Ovary (tissue), 7 donors: ENCODE measurements at regions not wholly inside any gene's neighbourhood (a gene's known extent, or its start where the extent isn't known, plus 50 kb on each side); places are given as distances from the start of the nearest gene placed in this dataset.

Experiments
- DNase-seq, 5 donors: peaks; one replicate each; pipeline ENCODE4 v3.0.0-alpha.2; 2019 to 2020
- H3K27ac ChIP-seq, 2 donors: fragments of 200-600 bp; one replicate each; pipeline versions ENCODE4 v1.5.1 to v1.8.0; 2019 to 2022
- H3K27me3 ChIP-seq: fragments of 200-600 bp; one replicate; pipeline ENCODE4 v1.8.0; 2022
- H3K36me3 ChIP-seq: fragments of 200-600 bp; sonication (generic); one replicate; pipeline ENCODE4 v1.5.1; 2019
- H3K4me1 ChIP-seq: one replicate; pipeline ENCODE4 v1.8.1; 2013; ENCODE audit warnings: mild to moderate bottlenecking, moderate library complexity; ENCODE audit not compliant: insufficient read depth
- H3K4me3 ChIP-seq: fragments of 200-600 bp; sonication (generic); one replicate; pipeline ENCODE4 v1.5.1; 2017
- H3K9me3 ChIP-seq, 2 donors: fragments of 200-600 bp in 1 of 2; sonication (generic) in 1 of 2; one replicate each; pipeline versions ENCODE4 v1.5.1 to v1.8.1; 2013 to 2019; ENCODE audit warnings: mild to moderate bottlenecking in 1 of 2, moderate library complexity in 1 of 2
- EP300 ChIP-seq: sonication (generic); formaldehyde crosslinking; IDR thresholded peaks from one replicate; pipeline ENCODE4 v1.6.1; 2017; ENCODE audit warnings: antibody characterized with exemption
- POLR2A ChIP-seq: fragments of 450-650 bp; IDR thresholded peaks from one replicate; pipeline ENCODE4 v1.6.1; 2017; ENCODE audit warnings: antibody characterized with exemption, mild to moderate bottlenecking, moderate library complexity
- WGBS, 3 donors: extraction: QIAGEN DNeasy Blood & Tissue Kit in 1 of 3; methylation state at CpG; one replicate each; pipeline versions ENCODE4 v1.1.5 to v1.1.7; 2013 to 2017; 5-methylcytosine and 5-hydroxymethylcytosine counted together
- intact Hi-C, 4 donors: fragments of 100-400 bp; cut with DNase I; formaldehyde crosslinking; loops; one replicate each; pipeline versions ENCODE4 v1.11.0 to v1.15.1; 2022 to 2023
- TF ChIP-seq, protein P1 (sequence below), 3 donors: fragments of 450-650 bp in 2 of 3; fragments of 200-600 bp in 1 of 3; IDR thresholded peaks; one replicate each; pipeline versions ENCODE4 v1.5.1 to v1.8.0; 2016 to 2022; ENCODE audit warnings: antibody characterized with exemption in 3 of 3, mild to moderate bottlenecking in 1 of 3
- donor health status: DM: no; HTN: no; CAD: no; lungs with moderate emphysema.
- donor health status: DM: no; HTN: no; CAD: no.
- donor health status: Bipolar disorder and iron deficiency.
- donor health status: DM: no; HTN: no; CAD: no.
- donor health status: DM: yes; HTN: yes; CAD: no.

DNA sequence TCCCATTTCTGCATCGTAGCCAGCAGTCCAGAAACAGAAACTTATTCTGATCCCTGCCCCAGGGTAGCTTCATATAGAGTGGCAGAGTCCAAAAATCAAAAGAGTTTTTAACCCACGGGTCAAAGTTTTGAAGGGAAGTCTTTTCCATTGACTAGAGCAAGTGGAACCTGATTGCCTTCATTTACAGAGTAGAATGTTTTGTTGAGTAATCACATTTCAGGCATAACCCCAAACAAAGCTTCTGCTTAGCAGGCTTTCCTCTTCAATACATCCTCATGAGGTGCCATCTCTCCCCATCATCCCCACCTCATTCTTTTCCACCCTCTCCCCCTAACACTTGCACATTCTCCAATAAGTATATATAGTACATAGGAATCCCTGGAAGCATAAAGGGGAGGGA is 516.0 kb upstream of the FBXO33 start:
- no peaks in the 10 kb centered on the region for H3K4me1 ChIP-seq
- H3K36me3 ChIP-seq = no peaks in the 10 kb centered on the region
- no peaks in the 10 kb centered on the region for H3K27me3 ChIP-seq
- H3K27ac ChIP-seq = no peak overlapping the region
- H3K4me3 ChIP-seq = no peak overlapping the region
- intact Hi-C loops = no loop called here
- no peaks in the 10 kb centered on the region for H3K9me3 ChIP-seq
- TF ChIP-seq POLR2A (no peak), EP300 (no peak)
- TF ChIP-seq, protein P1, sequence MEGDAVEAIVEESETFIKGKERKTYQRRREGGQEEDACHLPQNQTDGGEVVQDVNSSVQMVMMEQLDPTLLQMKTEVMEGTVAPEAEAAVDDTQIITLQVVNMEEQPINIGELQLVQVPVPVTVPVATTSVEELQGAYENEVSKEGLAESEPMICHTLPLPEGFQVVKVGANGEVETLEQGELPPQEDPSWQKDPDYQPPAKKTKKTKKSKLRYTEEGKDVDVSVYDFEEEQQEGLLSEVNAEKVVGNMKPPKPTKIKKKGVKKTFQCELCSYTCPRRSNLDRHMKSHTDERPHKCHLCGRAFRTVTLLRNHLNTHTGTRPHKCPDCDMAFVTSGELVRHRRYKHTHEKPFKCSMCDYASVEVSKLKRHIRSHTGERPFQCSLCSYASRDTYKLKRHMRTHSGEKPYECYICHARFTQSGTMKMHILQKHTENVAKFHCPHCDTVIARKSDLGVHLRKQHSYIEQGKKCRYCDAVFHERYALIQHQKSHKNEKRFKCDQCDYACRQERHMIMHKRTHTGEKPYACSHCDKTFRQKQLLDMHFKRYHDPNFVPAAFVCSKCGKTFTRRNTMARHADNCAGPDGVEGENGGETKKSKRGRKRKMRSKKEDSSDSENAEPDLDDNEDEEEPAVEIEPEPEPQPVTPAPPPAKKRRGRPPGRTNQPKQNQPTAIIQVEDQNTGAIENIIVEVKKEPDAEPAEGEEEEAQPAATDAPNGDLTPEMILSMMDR (IDR thresholded peaks at IDR 0.05) = no peak
- WGBS, 3 donors = 75 to 87% (median 77%) methylated on average over 2 of the region's 2 CpGs
- no peak for DNase-seq

DNA sequence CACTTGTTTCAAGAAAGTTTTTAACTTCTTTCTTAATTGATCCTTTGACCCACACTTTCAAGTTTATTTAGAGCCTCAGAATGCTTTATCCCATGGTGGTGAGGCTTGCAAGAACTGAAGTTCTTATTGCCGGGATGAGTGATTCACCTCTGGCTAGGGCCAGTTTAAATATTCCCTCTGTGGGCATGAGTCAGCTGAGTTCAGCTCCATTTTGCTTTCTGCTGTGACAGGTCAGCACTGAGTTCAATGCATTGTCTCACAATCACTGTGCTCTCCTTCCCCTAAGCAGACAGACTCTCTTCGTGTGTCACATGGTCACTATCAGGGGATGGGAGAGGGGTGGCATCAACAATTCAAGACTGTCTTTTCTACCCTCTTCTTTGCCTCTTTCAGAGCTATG is 514.6 kb upstream of the FBXO33 start:
- WGBS, 3 donors = 72 to 75% (median 74%) methylated on average over 2 of the region's 2 CpGs
- Histone ChIP-seq H3K36me3 (no peaks in the 10 kb centered on the region), H3K4me1 (no peaks in the 10 kb centered on the region), H3K9me3 (no peaks in the 10 kb centered on the region), H3K27ac (no peak overlapping the region), H3K27me3 (no peaks in the 10 kb centered on the region), H3K4me3 (no peak overlapping the region)
- no peak for TF ChIP-seq POLR2A
- TF ChIP-seq, protein P1 (IDR thresholded peaks at IDR 0.05) = no peak
- intact Hi-C loops = no loop called here
- no peak for DNase-seq

DNA sequence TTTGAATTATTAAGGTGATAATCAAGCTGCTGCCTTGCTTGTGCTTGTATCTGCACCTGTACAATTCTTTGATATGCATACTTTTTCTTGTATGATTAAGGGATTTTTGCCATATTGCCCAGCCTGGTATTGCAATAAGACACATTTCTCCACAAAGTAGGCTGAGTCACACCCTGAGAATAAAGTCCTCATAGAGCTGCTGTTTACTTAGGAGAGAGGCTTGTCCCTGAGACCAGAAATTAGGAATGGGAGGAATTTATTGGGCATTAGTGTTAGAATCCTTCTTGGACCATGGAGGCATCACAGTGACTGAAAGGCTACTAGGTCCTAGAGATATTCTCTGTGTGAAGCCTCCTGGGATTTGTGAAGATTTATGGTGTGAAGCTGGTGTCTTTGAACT is 506.8 kb upstream of the FBXO33 start:
- intact Hi-C loops = no loop called here

DNA sequence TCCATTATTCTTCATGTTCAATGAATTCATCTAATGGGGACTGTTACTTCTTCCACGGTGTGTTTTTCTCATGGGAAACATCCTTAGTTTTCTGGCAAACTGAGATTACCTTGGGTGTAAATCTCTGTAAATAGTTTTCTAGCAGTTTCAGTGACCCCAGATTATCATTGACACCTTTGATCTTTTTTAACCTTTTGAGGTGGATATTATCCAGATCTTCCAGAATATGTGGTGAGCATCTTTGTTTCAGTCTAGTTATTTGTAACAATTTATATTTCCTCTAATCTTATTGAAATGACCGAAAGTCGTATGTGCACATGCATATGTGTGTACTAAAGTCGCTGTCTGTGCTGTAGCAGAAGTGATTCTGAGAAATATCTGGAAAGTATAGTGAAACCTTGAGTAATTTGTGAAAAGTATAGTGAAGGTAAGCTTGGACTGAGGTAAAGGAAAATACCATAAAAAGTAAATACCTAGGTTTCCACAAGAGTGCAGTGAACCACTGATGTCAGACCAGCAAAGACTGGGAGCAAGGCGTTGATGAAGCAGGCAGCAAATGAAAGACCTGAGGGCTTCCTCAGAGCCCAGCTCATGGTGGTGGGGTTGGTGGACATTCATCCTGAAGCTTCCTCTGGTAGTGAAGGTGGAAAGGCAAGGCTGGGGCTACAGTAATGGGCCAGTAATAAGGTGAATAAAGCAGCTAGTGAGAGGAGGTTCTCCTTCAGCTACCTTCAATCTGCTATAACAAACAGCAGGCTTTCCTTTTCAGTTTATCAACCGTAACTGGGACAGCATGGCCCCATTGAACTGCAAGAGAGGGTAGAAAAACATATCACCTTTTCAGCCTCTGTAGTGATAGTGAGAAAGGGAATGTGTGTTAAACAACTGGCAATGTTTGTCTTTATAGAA is 480.2 kb upstream of the FBXO33 start:
- TF ChIP-seq, protein P1 (IDR thresholded peaks at IDR 0.05) = no peak
- no peak for TF ChIP-seq EP300
- TF ChIP-seq POLR2A = no peak
- Histone ChIP-seq H3K4me3 (no peak overlapping the region), H3K36me3 (no peaks in the 10 kb centered on the region), H3K4me1 (no peaks in the 10 kb centered on the region), H3K27ac (no peak overlapping the region), H3K9me3 (no peaks in the 10 kb centered on the region), H3K27me3 (no peaks in the 10 kb centered on the region)
- DNase-seq = no peak
- 65 to 71% (median 71%) methylated on average over 6 of the region's 6 CpGs for WGBS, 3 donors
- intact Hi-C loops = no loop called here

More for the DNA sequence above, 506.8 kb upstream of the FBXO33 start:
- Histone ChIP-seq H3K9me3 (no peaks in the 10 kb centered on the region), H3K4me3 (no peak overlapping the region), H3K36me3 (no peaks in the 10 kb centered on the region), H3K4me1 (no peaks in the 10 kb centered on the region), H3K27ac (no peak overlapping the region), H3K27me3 (no peaks in the 10 kb centered on the region)
- no peak for DNase-seq
- TF ChIP-seq EP300 (no peak), POLR2A (no peak)
- TF ChIP-seq, protein P1 (IDR thresholded peaks at IDR 0.05) = no peak
